Uterus (tissue), 2 donors: ENCODE measurements at regions not wholly inside any gene's neighbourhood (a gene's known extent, or its start where the extent isn't known, plus 50 kb on each side); places are given as distances from the start of the nearest gene placed in this dataset.

Experiments used
- POLR2A ChIP-seq, 2 donors: fragments of 450-650 bp; IDR thresholded peaks; one replicate each; pipeline ENCODE4 v1.6.1; 2016; ENCODE audit warnings: antibody characterized with exemption in 2 of 2, mild to moderate bottlenecking in 1 of 2, moderate library complexity in 1 of 2
- TF ChIP-seq, protein P1 (sequence below), 4 experiments: fragments of 200-600 bp in 2 of 4; fragments of 450-650 bp in 2 of 4; sonication (generic) in 2 of 4; IDR thresholded peaks; one replicate each; pipeline ENCODE4 v1.5.1; 2016 to 2019; ENCODE audit warnings: antibody characterized with exemption in 4 of 4, mild to moderate bottlenecking in 2 of 4, moderate library complexity in 1 of 4

DNA sequence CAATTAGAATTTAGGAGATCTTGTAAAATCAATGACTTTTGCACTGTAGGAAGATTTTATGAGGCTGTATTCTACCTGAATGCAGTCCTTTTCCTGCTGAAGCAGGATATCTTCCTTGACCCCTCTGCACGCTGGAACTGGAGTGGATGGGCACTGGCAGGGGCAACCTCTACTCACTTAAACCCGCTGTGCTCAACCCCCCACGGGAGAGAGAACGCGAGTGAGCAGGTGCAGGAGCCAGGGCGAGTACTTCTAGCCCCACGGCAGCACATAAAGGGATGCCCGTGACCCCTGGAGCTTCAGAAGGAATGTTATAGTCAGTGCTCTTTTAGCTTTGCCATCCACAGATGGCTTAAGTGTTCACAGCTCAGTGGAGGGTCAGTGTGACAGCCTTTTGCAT is 1144.8 kb downstream of the EPHA7 start:
- TF ChIP-seq, protein P1, sequence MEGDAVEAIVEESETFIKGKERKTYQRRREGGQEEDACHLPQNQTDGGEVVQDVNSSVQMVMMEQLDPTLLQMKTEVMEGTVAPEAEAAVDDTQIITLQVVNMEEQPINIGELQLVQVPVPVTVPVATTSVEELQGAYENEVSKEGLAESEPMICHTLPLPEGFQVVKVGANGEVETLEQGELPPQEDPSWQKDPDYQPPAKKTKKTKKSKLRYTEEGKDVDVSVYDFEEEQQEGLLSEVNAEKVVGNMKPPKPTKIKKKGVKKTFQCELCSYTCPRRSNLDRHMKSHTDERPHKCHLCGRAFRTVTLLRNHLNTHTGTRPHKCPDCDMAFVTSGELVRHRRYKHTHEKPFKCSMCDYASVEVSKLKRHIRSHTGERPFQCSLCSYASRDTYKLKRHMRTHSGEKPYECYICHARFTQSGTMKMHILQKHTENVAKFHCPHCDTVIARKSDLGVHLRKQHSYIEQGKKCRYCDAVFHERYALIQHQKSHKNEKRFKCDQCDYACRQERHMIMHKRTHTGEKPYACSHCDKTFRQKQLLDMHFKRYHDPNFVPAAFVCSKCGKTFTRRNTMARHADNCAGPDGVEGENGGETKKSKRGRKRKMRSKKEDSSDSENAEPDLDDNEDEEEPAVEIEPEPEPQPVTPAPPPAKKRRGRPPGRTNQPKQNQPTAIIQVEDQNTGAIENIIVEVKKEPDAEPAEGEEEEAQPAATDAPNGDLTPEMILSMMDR (IDR thresholded peaks at IDR 0.05): no peak
- no peak for TF ChIP-seq POLR2A (IDR thresholded peaks at IDR 0.05)
